Chondrocyte (in vitro differentiated cells): ENCODE measurements at regions not wholly inside any gene's neighbourhood (a gene's known extent, or its start where the extent isn't known, plus 50 kb on each side); places are given as distances from the start of the nearest gene placed in this dataset.

ENCODE experiments used
- DNase-seq: peaks from one replicate; pipeline ENCODE4 v3.0.0; 2021; ENCODE audit warnings: mixed read lengths, low spot score
- H3K27ac Mint-ChIP-seq: one replicate; pipeline ENCODE4 v1.8.0; 2021; ENCODE audit warnings: mild to moderate bottlenecking, moderate library complexity, mixed read lengths; ENCODE audit not compliant: unreplicated experiment
- H3K27me3 Mint-ChIP-seq: 2 replicates; pipeline ENCODE4 v1.8.0; 2021; ENCODE audit warnings: low read depth, mixed read lengths
- H3K36me3 Mint-ChIP-seq: 2 replicates; pipeline ENCODE4 v1.8.0; 2021; ENCODE audit warnings: low read depth, mixed read lengths
- H3K4me1 Mint-ChIP-seq: 2 replicates; pipeline ENCODE4 v1.8.0; 2021; ENCODE audit warnings: low read depth, mild to moderate bottlenecking, mixed read lengths
- H3K4me3 Mint-ChIP-seq: one replicate; pipeline ENCODE4 v1.8.0; 2021; ENCODE audit warnings: mild to moderate bottlenecking, moderate library complexity, mixed read lengths; ENCODE audit not compliant: unreplicated experiment
- H3K9me3 Mint-ChIP-seq: 2 replicates; pipeline ENCODE4 v1.8.0; 2021; ENCODE audit warnings: low read depth, mixed read lengths
- CTCF ChIP-seq: fragments of 200-600 bp; sonication (generic); IDR thresholded peaks from 2 replicates; pipeline ENCODE4 v1.5.0; 2021; ENCODE audit warnings: antibody characterized with exemption, mild to moderate bottlenecking, moderate library complexity

DNA sequence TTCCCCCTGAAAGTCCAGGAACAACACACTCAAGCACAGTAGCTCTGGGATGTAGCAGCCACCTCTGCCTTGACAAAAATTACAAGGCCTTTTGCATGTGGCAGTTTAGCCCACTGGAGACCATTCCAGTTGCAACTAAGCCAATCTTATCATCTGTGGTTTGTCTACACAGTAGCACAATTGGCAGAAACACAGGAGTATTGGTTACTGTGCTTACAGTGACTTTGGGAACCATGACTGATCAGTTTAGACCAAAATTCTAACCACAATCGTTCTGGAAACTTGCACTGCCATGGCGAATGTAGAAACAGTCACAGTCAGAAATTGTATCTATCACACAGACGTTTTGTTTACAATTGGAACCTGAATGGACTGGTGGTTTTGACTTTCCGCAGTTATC lies 403.7 kb upstream of the MEIS1 start:
- Mint-ChIP-seq H3K27ac (no peak overlapping the region), H3K9me3 (no peaks in the 10 kb centered on the region), H3K4me1 (no peaks in the 10 kb centered on the region), H3K36me3 (no peaks in the 10 kb centered on the region), H3K27me3 (no peaks in the 10 kb centered on the region), H3K4me3 (no peak overlapping the region)
- DNase-seq = no peak
- no peak for TF ChIP-seq CTCF

GRCh38 chr2:66030553-66030952 lies 404.4 kb upstream of the MEIS1 start:
- no peak for DNase-seq
- no peak overlapping the region for H3K4me3 Mint-ChIP-seq
- H3K9me3 Mint-ChIP-seq = no peaks in the 10 kb centered on the region
- H3K27me3 Mint-ChIP-seq = no peaks in the 10 kb centered on the region
- no peak overlapping the region for H3K27ac Mint-ChIP-seq
- peak; percentile 52 for TF ChIP-seq CTCF
- no peaks in the 10 kb centered on the region for H3K4me1 Mint-ChIP-seq
- no peaks in the 10 kb centered on the region for H3K36me3 Mint-ChIP-seq

DNA sequence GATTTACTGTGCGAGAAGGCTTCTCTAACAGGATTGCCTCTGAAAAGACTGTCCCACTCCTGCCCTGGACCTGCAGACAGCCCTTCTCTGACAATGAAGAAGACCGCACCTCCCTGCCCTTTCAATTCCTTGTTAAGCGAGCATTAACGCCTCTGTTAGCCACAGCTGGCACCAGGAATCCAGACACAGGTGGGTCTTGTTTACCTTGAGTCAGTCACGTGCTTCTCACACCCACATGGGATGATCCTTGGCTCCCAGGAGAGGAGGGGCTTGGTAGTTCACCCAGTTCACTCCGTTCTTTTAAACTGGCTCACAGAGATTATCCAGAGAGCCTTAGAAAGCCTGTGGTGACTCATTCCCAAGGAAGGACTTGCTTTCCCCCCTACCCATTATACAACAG lies 410.5 kb upstream of the MEIS1 start:
- Mint-ChIP-seq H3K9me3 (peaks cover 10% of the 10 kb centered on the region), H3K36me3 (no peaks in the 10 kb centered on the region), H3K4me3 (no peak overlapping the region), H3K27me3 (peaks cover 5% of the 10 kb centered on the region), H3K27ac (no peak overlapping the region), H3K4me1 (no peaks in the 10 kb centered on the region)
- no peak for DNase-seq
- TF ChIP-seq CTCF = no peak

DNA sequence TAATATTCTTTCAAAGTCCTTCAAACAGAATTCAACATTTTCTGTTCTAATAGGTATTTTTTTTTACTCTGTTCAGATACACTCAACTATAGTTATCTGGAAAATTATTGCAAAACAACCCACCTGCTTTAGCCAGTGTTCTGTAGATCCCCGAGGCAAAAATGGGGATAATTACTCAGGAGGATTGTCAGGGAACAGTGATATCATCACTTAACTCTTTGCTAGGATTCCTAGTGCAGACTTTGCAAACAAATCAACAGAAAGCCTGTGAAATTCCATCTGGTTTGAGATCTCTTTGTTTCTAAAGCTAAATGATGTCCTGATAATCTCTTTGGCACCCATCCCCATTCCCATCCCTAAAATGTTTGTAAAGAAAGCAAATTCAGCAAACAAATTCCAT lies 413.6 kb upstream of the MEIS1 start:
- Mint-ChIP-seq H3K9me3 (peaks cover 10% of the 10 kb centered on the region), H3K27ac (no peak overlapping the region), H3K27me3 (peaks cover 6% of the 10 kb centered on the region), H3K4me1 (no peaks in the 10 kb centered on the region), H3K36me3 (no peaks in the 10 kb centered on the region), H3K4me3 (no peak overlapping the region)
- no peak for TF ChIP-seq CTCF
- no peak for DNase-seq

GRCh38 chr2:66017763-66018162 lies 417.2 kb upstream of the MEIS1 start:
- no peak overlapping the region for H3K27ac Mint-ChIP-seq
- no peaks in the 10 kb centered on the region for H3K4me1 Mint-ChIP-seq
- H3K4me3 Mint-ChIP-seq = no peak overlapping the region
- TF ChIP-seq CTCF = no peak
- peaks cover 5% of the 10 kb centered on the region for H3K9me3 Mint-ChIP-seq
- DNase-seq = no peak
- H3K36me3 Mint-ChIP-seq = no peaks in the 10 kb centered on the region
- peaks cover 6% of the 10 kb centered on the region for H3K27me3 Mint-ChIP-seq
